ENCODE measurements at regions not wholly inside any gene's neighbourhood (a gene's known extent, or its start where the extent isn't known, plus 50 kb on each side); places are given as distances from the start of the nearest gene placed in this dataset.
"Not testable (repeated sequence)": the region's sequence is repeated elsewhere in the genome, so short reads cannot be mapped to it uniquely, and the experiment has no call there.

DNA sequence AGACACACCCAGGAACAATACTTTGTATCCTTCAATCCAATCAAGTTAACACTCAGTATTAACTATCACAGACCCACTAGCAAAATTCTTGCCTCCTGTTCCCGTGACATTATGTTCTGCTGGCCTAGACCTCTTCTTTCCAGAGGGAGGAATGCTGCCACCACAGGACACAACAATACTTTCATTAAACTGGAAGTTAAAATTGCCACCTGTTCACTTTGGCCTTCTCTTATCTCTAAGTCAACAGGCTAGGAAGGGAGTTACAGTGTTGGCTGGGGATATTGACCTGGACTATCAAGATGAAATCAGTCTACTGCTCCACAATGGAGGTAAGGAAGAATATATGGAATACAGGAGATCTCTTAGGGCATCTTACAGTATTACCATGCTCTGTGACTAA, 1000.4 kb upstream of the GBE1 start:
- DNase-seq (ENCODE audit: low spot score) = no peak

DNA sequence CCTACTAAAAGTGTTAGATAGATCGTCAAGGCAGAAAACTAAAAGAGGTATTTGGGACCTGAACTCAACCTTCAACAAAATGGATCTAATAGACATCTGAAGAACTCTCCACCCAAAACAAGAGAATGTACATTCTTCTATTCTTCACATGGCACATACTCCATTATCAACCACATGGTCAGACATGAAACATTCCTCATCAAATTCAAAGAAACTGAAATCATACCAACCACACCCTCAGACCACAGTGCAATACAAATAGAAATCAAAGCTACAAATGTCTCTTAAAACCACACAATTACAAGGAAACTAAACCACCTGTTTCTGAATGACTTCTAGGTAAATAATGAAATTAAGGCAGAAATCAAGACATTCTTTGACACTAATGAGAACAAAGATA, 984.1 kb upstream of the GBE1 start:
- no peak for DNase-seq (ENCODE audit: low spot score)

DNA sequence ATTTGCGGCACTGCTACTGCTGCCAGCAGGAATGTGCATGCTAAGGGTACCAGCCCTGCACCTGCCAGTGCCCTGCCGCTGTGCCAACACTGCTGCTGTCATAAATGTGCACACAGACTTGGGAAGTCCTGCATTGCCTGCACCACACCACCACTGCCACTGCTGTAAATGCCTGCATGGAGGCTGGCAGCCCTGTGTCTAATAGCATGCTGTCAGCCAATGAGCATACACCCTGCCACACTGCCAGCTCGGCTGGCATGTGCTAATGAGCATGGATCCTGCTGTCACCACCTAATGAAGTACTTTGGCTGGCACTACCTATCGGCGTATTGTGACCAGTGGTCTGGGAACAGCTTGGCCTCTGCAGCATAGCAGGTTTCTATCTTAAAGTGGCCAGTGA, 981.8 kb upstream of the GBE1 start:
- no peak for DNase-seq (ENCODE audit: low spot score)

DNA sequence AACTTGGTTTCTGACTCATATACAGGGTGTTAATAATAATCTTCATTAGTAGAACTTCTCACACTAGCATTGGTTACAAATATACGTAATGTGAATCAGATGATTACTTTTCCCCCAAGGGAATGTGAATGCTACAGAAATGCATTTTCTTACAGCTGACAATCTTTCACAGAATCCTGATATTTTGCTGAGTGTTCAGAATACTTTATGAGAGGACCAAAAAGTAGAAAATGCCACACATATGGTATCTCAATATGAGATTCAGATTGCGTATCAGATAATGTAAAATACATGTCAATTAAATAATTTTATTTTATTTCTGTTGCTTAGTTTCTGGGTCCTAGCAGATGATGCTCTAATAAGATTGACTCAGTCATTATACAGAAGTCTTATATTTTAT, 979.9 kb upstream of the GBE1 start:
- no peak for DNase-seq (ENCODE audit: low spot score)

DNA sequence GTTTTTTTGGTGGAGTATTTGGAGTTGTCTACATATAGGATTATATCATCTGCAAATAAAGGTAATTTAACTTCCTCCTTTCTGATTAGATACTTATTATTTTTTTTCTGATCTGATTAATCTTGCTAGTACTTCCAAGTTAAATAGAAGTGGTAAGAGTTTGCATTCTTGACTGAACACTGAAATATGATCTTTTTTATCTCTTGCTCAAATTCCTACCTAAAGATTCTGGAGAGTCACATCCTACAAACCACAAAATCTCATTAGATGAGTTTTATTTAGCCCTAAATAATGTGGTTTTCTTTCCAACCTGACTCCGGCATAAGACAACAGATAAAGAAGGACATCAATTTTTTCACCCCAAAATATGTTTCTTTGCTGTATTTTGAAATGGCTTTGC, 977.9 kb upstream of the GBE1 start:
- DNase-seq (ENCODE audit: low spot score) = no peak

DNA sequence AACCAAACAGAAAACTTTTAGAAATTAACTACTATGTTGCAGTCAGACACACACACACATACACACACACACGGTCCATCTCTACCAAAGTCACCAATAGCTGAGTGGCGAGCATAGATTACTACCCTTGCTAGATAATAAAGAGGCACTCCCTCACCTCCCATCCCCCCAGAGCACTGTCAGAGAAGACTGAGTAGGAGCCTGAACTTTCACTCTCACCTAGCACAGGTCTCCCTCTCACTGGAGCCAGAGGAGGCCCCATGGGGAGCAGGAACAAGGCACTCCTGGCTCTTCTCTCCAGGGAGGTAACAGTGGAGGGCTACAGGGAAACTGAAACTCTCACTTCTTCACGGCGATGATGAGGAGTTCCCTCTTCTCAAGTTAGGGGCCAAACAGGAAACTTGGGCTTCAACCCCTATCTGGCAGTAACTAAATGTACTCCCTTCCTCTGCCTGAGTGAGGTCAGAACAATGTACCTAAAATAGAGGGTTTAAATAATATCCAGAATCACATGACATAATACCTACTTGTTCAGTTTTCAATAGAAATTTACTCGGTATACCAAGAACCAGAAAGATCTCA, 975.3 kb upstream of the GBE1 start:
- DNase-seq (ENCODE audit: low spot score) = no peak

DNA sequence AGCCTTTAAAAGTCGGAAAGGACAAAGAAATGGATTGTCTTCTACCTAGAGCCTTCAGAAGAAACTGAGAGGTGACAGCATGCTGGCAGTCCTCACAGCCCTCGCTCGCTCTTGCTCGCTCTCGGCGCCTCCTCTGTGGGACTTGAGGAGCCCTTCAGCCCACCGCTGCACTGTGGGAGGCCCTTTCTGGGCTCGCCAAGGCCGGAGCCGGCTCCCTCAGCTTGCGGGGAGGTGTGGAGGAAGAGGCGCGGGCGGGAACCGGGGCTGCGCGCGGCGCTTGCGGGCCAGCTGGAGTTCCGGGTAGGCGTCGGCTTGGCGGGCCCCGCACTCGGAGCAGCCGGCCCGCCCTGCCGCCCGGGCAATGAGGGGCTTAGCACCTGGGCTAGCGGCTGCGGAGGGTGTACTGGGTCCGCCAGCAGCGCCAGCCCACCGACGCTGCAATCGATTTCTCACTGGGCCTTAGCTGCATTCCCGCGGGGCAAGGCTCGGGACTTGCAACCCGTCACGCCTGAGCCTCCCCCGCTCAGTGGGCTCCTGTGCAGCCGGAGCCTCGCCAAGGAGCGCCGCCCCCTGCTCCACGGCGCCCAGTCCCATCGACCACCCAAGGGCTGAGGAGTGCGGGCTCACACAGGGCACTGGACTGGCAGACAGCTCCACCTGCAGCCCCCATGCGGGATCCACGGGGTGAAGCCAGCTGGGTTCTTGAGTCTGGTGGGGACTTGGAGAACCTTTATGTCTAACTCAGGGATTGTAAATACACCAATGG, 953.8 kb upstream of the GBE1 start:
- DNase-seq (ENCODE audit: low spot score) = no peak

DNA sequence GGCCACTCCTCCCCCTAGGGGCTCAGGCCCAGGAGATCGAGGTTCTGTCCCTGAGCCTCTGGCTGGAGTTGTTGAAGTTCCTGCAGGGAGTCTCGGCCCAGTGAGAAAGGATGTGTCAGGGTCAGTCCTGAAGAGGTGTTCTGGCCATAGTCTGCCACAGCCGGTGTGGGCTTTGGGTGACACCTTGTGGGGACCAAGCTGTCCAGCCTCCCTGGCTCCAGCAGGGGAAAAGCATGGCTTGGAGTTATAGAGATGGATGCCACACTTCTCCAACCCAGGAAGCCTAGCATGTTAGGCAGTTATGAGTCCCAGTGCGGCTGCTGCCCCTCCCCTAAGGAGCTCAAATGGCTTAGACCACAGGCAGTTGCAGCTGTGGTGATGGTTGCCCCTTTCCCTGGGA, 945.6 kb upstream of the GBE1 start:
- no peak for DNase-seq (ENCODE audit: low spot score)

DNA sequence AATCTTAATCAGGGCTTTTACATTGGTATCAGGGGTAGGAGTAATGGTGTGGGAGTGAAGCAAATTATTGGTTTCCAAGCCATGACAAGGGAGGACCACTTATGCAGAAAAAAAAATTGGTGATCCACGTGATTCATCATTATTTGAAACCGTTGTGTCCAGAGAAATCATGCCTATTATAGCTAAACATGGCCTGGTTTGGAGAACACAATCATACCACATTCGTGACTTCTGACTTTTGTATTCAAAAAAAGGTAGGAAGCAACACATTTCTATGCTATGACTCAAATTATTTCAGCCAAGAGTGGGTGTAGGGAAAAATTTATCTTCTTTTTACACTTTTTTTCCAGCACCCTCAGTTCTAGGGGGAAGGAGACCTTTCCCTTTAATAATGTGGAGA, 924.3 kb upstream of the GBE1 start:
- no peak for DNase-seq (ENCODE audit: low spot score)

DNA sequence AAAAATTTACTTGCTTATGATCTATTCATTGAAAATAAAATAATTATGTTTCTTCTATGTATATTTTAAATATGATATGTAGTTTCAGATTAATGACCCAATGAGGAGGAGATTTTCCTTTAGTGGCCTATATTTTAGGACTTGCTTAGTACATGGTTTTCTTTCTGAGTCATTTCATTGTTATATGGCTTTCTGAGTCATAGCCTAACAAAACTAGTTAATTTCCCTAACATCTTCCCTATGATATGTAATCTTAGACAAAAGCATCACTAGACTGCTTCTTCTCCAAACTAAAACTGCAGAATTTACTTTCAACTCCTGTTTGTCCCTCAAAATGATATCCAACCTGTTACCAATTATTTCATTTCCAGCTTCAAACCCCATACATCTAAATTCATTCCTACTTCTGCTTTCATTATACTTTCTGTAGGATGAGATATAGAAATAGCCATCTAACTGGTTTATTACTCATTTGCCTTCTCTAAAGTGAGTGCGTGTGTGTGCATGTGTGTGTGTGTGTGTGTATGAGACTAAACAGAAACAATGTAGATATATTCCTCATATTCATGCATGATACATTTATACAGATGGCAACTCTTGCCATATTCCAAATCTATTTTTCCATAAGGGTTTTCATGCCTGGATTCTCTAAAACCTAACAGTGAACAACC, 915.0 kb upstream of the GBE1 start:
- no peak for DNase-seq (ENCODE audit: low spot score)

DNA sequence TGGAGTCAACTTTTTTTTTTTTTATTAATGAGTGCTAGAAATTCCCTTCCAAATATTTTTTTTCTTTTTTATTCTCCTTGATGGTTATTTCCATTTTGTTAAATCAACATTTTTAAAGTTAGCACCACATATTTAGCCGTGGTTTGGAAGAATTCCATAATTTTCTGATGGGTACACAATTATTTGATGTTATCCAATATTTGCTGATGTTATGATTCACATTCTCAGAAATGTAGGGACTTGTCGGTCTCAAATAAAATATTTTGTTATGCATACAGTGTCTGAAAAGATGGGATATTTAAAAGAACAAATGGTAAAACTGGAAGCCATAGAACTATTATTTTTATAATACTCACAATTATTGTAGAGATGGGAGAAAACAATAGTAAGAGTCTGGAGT, 911.5 kb upstream of the GBE1 start:
- DNase-seq (ENCODE audit: low spot score) = no peak

DNA sequence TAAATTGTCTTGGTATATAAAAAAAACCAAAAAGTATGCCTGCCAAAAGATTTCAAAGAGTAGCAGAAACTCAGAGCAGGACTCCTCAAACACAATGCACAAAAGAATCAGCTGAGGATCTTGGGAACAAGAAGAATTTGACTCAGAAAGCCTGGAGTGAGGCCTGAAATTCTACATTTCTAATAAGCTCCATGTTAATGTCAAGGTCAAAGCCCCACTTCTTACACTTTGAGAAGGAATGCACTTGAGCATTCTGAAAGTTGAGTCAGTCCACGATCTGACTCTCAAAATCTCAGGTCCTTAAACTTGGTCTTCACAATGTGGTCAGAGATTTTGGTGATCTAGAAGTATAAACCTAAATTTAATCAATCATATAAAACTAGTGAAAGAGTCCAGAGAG, 910.0 kb upstream of the GBE1 start:
- no peak for DNase-seq (ENCODE audit: low spot score)

DNA sequence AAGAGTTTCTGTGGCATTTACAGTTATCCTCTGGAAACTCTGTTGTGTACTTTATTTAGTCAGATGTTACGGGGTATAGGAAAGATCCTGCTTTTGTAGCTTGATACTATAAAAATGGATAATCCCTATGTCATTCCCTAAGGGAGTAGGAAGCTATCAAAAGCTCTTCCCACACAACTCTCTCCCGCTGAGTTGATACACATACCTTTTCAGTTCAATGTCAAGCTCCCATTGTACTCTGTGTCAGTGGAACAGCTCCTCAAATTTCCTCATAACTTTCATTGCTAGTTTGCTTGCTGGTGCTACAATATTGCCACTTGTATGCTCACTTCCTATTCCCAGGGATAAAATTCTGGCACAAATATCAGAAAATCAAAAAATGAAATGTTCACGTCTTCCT, 893.3 kb upstream of the GBE1 start:
- DNase-seq (ENCODE audit: low spot score) = no peak

DNA sequence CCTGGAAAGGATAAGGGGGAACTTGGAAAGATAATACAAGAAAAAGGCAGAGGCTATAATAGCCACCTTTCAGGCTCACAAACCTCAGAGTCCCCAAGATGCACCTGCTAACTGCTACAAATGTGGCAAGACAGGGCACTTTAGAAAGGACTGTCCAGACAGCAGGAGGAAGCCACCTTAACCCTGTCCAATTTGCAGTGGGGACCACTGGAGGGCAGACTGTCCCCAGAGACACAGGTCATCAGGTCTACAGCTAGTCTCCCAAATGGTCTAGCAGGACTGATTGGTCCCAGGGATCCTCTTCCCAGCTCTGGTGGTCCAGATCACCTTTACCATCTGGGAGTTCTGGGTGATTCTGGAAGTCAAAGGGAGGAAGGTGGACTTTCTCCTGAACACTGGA, 882.5 kb upstream of the GBE1 start:
- DNase-seq (ENCODE audit: low spot score) = no peak

DNA sequence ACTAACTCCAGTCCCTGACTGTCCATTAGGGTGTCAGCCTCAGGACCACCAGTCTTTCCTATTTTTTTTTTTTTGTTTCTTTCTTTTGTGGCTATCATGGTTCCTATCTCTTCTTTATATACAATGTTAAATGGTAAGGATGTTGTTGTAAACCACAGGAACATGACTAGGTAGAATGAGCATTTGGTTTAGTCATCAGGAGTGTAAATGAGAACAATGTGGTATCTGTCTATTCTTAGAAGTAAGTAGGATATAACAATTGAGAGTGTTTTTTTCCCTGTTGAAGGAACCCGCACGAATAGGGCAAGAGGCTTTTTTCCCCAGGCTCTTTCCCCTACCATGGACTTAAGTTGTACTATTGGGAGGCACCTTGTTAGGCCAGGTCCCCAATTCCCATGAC, 880.3 kb upstream of the GBE1 start:
- DNase-seq (ENCODE audit: low spot score) = no peak

DNA sequence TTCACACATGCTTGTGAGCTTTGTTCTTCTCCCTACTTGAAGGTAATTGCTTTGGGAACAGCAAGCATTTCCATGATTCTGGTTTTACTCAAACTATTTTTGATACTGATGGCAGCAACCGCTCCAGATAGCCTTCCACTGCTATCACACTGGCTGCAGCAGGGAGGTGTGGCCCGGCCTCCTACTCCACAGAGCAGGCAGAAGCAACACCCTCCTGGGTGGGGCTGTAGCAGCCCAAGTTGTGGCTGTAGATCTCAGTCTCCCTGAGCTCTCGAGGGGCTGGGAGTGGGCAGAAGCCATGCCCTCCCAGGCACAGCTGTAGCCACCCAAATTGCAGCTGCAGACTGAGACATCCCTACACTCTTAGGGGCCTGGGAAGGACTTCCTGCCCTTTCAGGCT, 878.8 kb upstream of the GBE1 start:
- no peak for DNase-seq (ENCODE audit: low spot score)

DNA sequence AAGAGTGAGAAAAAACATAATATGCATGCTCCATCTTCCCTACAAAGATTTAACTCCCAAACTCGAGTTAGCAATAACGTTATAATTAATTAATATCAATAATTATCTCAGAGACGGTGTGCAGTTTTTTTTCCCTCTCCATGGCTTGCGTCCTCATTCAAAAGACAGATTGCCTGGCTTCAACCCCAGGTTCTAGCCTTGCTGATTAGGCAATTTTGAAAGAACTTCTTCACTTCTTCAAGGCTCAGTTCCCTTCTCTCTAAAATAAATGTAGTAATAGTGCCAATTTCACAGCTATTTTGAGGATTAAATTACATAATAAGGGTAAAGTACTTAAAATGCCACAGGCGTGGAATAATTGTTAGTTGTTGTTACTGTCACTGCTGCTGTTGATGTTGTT, 876.1 kb upstream of the GBE1 start:
- no peak for DNase-seq (ENCODE audit: low spot score)

DNA sequence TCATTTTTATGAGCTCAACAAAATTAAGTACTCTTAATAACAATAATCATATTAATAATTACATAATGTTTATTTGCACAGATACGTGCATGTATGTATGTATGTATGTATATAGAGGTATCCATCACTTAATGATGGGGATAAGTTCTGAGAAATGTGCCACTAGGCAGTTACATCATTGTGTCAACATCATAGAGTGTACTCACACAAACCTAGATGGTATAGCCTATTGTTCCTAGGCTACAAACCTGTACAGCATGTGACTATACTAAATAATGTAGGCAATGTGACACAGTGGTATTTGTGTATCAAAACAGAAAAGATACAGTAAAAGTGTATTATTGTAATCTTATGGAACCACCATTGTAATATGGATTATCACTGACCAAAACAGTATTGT, 874.7 kb upstream of the GBE1 start:
- DNase-seq (ENCODE audit: low spot score) = no peak

DNA sequence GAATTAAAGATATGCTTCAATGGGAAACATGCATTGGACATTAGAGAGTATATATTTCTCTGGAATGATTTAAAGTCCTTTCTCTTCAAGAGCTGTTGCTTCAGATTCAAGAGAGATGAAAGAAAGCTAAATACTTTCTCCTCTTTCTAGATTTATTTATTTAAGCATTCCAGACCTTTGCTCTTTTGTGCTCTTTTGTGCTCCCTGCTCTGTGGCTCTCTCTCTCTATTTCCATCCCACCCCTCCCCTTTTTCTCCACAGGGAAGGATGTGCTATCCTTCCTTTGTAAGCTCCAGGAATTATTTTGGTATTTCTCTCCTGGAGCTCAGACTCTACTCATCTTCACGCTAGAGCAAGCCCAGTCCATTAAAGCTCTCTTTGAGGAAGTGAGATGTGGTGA, 871.9 kb upstream of the GBE1 start:
- no peak for DNase-seq (ENCODE audit: low spot score)

DNA sequence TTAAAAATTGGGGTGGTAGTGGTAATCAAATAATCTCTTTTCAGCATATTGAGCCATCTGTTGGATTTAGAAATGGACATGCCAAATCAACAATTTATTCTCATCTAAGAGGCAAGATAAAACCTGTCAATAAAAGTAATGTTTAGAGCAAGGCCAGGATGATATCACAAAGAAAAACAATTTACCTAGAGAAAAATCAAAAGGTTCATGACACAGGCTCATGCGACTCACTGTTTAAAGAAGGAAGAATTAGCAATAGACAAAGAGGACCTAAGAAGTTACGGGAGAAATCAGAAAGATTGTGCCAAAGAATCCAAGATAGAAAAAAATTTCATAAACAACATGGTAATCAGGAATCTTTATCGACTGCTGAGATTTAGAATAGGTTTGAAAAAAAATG, 868.5 kb upstream of the GBE1 start:
- DNase-seq (ENCODE audit: low spot score) = no peak

DNA sequence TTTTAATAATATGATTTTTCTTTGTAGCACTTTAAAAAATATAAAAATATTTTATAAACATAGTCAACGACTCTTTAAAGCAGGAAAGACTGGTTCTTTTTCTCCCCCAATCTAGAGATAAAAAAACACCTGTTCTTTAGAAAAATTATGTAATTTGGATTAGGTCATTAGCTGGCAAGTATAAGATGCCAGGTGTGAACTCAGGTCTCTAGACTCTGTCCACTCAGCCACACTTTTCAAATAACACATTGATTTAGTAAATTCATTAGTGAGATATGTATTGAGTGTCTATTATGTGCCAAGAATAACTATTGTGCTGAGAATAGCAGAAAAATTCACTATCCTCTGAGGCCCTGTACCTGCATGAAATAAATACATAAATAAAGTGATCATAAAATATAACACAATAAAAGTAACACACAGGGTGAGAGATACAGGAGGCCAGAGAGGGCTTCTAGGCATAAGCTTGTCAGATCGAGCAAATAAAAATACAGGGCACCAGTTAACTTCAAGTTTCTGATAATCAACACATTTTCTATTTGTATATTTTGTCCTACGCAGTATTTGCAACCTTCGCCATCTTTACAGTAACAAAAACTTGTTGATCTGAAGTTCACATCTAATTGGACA, 867.1 kb upstream of the GBE1 start:
- DNase-seq (ENCODE audit: low spot score) = no peak

DNA sequence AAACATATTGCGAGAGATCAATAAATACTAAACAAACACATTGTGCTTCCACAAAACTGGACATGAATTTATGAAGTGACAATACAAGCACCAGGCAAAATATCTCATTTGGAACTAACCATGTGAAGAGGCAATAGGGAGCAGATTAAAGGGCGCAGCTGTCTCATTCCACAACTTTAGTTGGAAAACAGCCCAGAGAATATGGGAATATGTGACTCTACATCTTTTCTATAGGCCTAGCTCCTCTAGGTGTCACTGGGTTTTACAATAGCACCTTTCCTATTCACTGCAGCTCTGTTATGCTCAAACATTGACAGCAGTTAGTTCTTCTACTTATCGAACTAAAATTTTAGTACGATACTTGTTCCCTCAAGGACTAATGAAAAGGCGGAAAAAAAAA, 866.3 kb upstream of the GBE1 start:
- DNase-seq (ENCODE audit: low spot score) = no peak

DNA sequence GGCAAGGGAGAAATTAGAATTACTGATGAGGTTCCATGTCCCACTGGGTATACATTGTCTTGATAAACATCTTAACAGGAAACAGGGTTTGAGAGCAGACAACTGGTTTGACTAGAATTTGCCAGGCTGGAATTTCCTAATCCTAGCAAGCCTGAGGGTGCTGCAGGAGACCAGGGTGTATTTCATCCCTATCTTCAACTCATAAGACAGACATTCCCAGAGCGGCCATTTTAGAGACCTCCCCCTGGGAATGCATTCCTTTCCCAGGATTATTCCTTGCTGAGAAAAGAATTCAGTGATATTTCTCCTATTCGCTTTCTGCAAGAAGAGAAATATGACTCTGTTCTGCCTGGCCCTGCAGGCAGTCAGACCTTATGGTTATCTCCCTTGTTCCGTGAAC, 859.3 kb upstream of the GBE1 start:
- DNase-seq (ENCODE audit: low spot score) = not testable (repeated sequence)

Measured in SK-N-DZ (cell line).